HG02973 (cell line): ENCODE measurements at regions not wholly inside any gene's neighbourhood (a gene's known extent, or its start where the extent isn't known, plus 50 kb on each side); places are given as distances from the start of the nearest gene placed in this dataset.
A peak's percentile ranks its signal among the peaks of the same experiment; 100 is the strongest.
"Not testable (repeated sequence)": the region's sequence is repeated elsewhere in the genome, so short reads cannot be mapped to it uniquely, and the experiment has no call there.

Experiments used
- ATAC-seq: cut with Tn5 transposase; IDR thresholded peaks from one replicate; pipeline ENCODE4 v1.9.1; 2021; ENCODE audit warnings: moderate library complexity; ENCODE audit not compliant: unreplicated experiment

DNA sequence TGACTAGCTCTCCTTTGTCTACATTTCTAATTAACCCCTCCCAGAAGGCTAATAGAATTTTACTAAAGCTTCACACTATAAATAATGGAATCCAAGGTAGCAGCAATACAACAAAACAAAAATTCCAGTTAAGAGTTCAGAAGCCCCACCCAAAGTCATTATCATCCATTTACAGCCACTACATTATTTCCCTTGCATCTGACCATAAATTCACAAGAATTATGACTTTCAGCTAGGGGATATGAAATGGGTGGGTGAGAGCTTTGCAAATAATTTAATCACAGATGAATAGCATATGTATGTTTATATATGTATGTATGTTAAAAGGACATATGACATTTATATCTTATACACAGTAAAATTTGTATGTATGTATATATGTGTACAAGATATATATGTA is 65.3 kb upstream of the PTGDR start:
- ATAC-seq, result no peak

GRCh38 chr14:52190337-52190931 is 77.1 kb upstream of the PTGDR start:
- ATAC-seq, result no peak

DNA sequence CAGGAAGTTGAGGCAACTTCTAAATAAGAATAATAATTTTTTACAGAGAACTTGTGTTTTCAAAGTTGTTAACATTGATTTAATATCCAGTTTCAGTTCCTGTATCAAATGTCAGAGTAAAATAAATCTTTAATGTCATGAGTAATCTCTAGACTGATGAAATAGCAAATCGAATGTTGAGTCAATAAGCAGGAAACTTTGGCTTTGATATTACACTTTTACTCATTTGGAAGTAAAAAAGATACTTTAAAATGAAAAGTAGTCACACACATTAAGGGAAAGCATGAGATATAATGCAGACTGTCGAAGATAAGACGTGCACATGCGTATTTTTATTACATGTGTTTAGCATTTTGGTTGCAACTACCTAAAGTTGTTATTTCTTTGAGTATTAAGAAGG is 78.2 kb upstream of the PTGDR start:
- ATAC-seq, result no peak

DNA sequence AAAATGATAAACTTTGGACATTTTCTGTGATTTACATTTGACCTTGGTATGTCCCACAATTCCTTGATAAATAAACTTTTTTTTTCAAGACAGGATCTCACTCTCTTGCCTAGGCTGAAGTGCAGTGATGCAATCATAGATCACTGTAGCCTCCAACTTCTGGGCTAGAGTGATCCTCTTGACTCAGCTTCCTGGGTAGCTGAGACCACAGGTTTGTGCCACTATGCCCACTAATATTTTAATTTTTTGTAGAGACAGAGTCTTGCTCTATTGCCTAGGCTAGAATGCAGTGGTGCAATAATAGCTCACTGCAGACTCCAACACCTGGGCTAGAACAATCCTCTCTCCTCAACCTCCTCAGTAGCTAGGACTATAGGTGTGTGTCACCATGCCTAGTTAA is 79.1 kb upstream of the PTGDR start:
- no peak for ATAC-seq

GRCh38 chr14:52185178-52185577 is 82.3 kb upstream of the PTGDR start:
- no peak for ATAC-seq

- ATAC-seq, result no peak
These were observed 84.6 kb upstream of the PTGDR start for GRCh38 chr14:52182853-52183252.

DNA sequence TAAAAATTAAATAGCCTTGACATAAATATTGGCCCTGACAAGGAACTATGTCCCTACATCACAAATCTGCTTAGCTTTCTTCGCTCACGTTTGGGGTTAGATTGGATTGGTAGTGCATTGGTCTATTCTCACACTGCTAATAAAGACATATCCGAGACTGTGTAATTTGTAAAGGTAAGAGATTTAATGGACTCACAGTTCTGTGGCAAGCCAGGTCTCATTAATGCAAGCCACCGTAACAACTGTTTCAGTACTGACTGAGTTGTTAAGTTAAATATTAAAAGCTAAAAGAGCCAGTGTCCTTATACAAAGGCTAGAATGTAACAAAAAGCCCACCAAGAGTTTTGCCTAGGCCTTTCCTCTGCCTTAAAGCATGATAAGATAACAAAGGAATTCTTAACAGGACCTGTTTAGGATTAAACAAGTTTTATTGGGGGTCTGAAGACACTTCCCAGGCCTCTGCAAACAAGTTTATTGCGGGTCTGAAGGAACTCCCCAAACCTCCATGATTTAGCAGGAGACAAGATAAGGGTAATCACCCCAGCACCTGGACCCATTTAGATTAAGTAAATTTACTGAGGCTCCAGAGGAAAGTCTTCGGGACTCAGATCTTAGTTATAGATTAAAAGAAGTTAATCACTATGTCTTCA is 88.2 kb upstream of the PTGDR start:
- no peak for ATAC-seq

DNA sequence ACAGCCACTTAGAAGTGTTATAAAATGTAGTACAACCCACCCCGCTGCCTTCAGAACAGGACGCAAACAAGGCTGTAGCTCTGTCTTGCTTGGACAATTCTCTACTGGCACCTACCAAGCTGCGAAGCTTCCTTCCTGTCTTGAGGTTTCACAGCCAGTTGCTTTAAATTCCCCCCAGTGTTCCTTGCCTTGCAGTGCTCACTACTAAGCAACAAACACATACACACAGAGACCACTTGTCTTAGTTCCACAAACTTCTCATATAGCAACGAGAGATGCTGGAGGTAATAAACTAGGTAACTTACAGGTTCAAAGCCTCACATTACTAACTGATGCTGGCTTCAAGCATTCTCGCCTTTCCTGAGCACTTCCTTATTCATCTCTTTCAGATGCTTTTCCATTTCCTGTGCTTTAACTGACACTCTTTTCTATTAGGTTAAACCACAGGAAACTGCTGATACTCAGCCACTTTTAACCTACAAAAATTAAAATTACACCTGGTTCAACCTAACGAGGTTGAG is 91.5 kb upstream of the PTGDR start:
- peak; percentile 87 for ATAC-seq

GRCh38 chr14:52171932-52172331 is 95.6 kb upstream of the PTGDR start:
- ATAC-seq, result not testable (repeated sequence)

DNA sequence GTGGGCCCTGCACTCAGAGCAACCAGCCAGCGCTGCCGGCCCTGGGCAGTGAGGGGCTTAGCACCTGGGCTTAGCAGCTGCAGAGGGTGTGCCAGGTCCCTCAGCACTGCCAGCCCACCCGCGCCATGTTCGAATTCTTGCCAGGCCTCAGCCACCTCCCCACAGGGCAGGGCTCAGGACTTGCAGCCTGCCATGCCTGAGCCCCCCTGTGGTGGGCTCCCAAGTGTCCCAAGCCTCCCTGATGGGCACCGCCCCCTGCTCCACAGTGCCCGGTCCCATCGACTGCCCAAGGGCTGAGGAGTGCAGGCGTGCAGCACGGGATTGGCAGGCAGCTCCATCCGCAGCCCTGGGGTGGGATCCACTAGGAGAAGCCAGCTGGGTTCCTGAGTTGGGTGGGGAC is 98.0 kb upstream of the NID2 start:
- ATAC-seq, result no peak

DNA sequence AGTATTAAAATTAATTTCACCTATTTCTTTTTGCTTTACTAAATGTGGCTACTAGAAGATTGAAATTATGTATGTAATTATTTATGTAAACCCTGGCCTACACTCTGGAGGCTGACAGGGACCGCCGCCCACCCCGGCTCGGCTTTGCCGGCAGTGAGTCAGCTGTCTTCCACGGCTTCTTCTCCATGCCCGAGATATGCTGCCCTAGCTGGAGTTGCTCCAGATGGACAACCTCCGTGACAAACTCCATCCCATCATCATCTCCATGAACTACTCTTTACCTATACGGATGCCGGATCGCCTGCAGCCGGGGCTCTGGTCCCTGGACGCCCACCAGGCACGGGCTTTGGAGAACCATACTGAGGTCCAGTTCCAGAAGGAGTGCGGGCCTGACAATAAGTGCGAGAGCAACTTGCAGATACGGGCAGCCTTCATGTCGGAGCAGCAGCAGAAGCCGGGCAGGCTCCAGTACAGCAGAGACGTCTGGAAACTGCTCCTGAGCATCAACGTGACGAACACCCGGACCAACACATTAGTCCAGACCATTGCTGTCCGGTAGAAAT is 86.9 kb upstream of the NID2 start:
- ATAC-seq, result no peak

DNA sequence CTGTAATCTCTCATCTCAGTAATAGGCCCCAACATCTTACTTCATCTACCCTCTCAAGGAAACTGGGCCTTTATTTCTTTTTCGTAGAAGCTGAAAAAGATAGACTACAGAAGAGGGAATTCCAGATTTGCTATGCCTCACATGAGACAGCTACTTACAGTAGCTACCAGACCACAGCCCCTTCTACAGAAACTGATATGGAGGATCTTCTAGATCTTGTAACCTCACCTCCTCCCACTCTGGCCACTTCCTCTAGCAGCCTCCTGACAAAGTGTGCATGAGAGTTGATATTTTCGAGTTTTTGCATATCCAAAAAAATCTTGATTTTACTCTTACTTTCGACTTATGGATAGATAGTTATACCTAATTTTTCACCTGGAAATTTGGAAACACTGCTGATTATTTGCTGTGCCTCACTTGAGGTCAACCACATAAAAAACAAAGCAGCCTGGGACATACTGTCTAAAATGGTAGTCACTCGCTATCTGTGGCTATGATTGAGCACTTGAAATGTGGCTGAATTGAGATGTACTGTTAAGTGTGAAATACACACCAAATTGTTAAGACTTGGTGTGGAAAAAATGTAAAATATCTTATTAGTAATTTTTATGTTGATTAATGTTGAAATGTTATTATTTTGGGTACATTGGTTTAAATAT is 86.3 kb upstream of the NID2 start:
- ATAC-seq, result no peak

DNA sequence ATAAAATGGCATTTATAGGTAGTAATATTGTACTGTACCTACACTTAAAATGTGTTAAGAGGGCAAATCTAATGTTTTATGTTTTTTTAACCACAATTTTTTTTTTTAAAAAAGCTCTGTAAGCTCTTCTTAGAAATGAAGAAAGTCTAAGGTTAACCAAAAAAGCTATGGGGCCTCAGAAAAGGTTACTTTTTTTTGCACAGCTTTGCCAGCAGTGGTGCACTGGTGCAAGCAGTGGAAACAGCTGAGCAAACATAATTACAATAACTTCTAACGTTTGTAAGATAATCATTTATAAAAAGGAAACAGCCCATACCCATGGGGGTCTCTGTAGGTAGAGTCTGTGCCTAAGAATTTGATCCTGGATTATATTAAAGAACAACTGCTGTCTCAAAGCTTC is 85.1 kb upstream of the NID2 start:
- no peak for ATAC-seq

GRCh38 chr14:52150162-52150561 is 81.3 kb upstream of the NID2 start:
- no peak for ATAC-seq

DNA sequence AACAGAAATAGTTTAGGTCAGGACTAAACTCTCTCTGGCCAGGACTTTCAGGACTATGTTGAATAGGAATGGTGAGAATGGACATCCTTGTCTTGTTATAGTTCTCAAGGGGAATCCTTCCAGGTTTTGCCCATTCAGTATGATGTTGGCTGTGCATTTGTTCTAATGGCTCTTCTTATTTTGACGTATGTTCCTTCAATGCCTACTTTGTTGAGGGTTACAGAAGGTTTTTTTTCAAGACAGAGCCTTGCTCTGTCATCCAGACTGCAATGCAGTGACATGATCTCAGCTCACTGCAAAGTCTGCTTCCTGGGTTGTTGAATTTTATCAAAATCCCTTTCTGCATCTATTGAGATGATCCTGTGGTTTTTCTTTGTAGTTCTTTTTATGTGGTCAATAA is 79.5 kb upstream of the NID2 start:
- ATAC-seq, result no peak

- ATAC-seq, result no peak
These were observed 77.6 kb upstream of the NID2 start for GRCh38 chr14:52146504-52146903.

- not testable (repeated sequence) for ATAC-seq
These were observed 75.2 kb upstream of the NID2 start for GRCh38 chr14:52144099-52144498.

- no peak for ATAC-seq
These were observed 73.6 kb upstream of the NID2 start for GRCh38 chr14:52142504-52142903.

GRCh38 chr14:52131640-52132320 is 62.9 kb upstream of the NID2 start:
- no peak for ATAC-seq

DNA sequence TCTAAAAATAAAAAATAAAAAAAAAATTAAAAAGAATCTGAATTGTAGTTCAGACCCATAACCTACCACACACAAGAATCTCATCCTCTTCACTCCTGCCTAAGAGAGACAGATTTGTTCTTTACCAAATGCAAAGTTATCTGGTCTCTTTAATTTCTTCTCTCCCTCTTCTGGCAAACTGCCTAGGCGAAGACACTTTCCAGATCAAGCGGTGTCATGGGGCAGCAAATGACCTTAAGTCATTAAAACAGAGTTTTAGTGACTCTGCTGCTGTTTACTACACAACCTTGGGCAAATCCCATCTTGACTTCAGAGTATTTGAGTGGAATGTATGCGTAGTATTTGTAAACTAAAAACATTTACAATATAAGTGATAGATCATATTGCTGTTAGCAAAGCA is 60.9 kb upstream of the NID2 start:
- ATAC-seq, result no peak

GRCh38 chr14:52125885-52126284 is 57.0 kb upstream of the NID2 start:
- no peak for ATAC-seq
